ENCODE measurements at regions not wholly inside any gene's neighbourhood (a gene's known extent, or its start where the extent isn't known, plus 50 kb on each side); places are given as distances from the start of the nearest gene placed in this dataset.

DNA sequence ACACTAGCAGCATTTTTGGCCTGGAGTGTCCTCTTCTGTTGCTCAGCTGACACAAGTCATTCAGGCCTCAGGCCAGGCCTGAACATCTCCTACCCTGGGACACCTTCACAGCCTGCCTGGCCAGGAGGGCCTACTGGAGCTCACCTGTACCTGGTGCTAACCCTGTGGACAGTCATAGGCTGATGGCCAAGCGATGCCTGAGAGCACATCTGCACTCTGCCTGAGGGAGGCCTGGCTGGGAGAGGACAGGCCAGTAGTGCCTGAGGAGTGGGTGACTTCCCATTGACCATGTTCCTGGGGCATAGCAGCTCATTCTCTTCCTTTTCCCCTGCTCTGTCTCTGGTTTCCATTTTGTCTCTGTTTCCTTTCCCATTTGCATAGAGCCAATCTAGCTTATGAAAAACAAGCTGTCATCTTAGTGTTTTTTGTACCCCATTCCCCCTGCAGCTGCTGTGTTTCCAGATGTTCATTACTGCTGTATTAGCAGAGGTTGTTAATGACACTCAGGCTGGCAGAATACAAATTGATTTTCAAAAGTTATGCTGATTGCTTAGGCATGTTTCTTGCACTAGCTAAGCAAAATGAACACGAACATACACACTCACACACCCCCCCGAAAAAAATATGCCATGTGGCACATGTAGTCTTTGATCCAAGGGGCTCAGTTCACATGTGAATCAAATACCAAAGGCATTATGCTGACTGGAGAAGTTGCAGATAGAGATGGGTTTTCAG, 149.7 kb upstream of the HS6ST1 start:
- no peak for DNase-seq
- Histone ChIP-seq H3K4me3 (ENCODE audit: low read depth in 2 of 2, low read length in 1 of 2) (no peak overlapping the region), H3K4me1 (ENCODE audit: control insufficient read depth in 1 of 2, insufficient read depth in 2 of 2, low read depth in 1 of 2, low read length in 1 of 2) (no peaks in the 10 kb centered on the region; a peak in 1 of 4 replicates), H3K9me3 (no peaks in the 10 kb centered on the region), H3K27me3 (ENCODE audit: insufficient read depth) (no peaks in the 10 kb centered on the region), H3K36me3 (replicated peaks in 1 of 2; ENCODE audit: control insufficient read depth in 1 of 2, insufficient read depth in 2 of 2, low read length in 1 of 2) (no peaks in the 10 kb centered on the region), H3K9me2 (no peaks in the 10 kb centered on the region), H3K9ac (no peak overlapping the region), H3K27ac (ENCODE audit: low read depth in 2 of 2, low read length in 1 of 2) (no peak overlapping the region), H3K79me2 (ENCODE audit: insufficient read depth) (no peaks in the 10 kb centered on the region), H3K4me2 (no peak overlapping the region), H4K20me1 (ENCODE audit: insufficient read depth) (no peaks in the 10 kb centered on the region), H2AFZ (ENCODE audit: low read depth) (no peak overlapping the region), H3F3A (replicated peaks; ENCODE audit: insufficient read depth) (no peaks in the 10 kb centered on the region)
- WGBS (ENCODE audit: low lambda C conversion rate): 3% methylated on average over 2 of the region's 3 CpGs
- POLR2A ChIA-PET: no interaction called here
- CTCF ChIA-PET: interaction anchor here (0.6 to 1.6 kb wide), 3 partner anchors 18 to 725 kb away, joined by 3 to 6 read pairs (median 4); no protein-coding TSS in a partner anchor
- TF ChIP-seq TEAD4 (IDR thresholded peaks at IDR 0.05; ENCODE audit: borderline replicate concordance, insufficient read depth): no peak
- TF ChIP-seq EZH2phosphoT487 (IDR thresholded peaks at IDR 0.05; ENCODE audit: borderline replicate concordance, low read depth): no peak
- no peak for TF ChIP-seq NRF1 (IDR thresholded peaks at IDR 0.05; ENCODE audit: low read depth, low read length)

- Histone ChIP-seq H2AFZ (ENCODE audit: low read depth) (no peak overlapping the region), H3K4me2 (no peak overlapping the region), H3K9me3 (no peaks in the 10 kb centered on the region), H3K4me1 (ENCODE audit: control insufficient read depth in 1 of 2, insufficient read depth in 2 of 2, low read depth in 1 of 2, low read length in 1 of 2) (peaks cover 0 to 7% of the 10 kb centered on the region in 2 experiments; a peak in 1 of 4 replicates), H3K9me2 (no peaks in the 10 kb centered on the region), H3K9ac (no peak overlapping the region), H3K36me3 (replicated peaks in 1 of 2; ENCODE audit: control insufficient read depth in 1 of 2, insufficient read depth in 2 of 2, low read length in 1 of 2) (no peaks in the 10 kb centered on the region), H3F3A (replicated peaks; ENCODE audit: insufficient read depth) (no peaks in the 10 kb centered on the region), H3K4me3 (ENCODE audit: low read depth in 2 of 2, low read length in 1 of 2) (no peak overlapping the region), H3K79me2 (ENCODE audit: insufficient read depth) (no peaks in the 10 kb centered on the region), H3K27ac (ENCODE audit: low read depth in 2 of 2, low read length in 1 of 2) (no peak overlapping the region), H3K27me3 (ENCODE audit: insufficient read depth) (no peaks in the 10 kb centered on the region), H4K20me1 (ENCODE audit: insufficient read depth) (no peaks in the 10 kb centered on the region)
- CTCF ChIA-PET: interaction anchor here (0.8 to 1.6 kb wide), 2 partner anchors 19 to 148 kb away, joined by 4 to 6 read pairs; no protein-coding TSS in a partner anchor
- TF ChIP-seq CTCF (IDR thresholded peaks at IDR 0.05) (peak; percentile 40), GATA2 (CRISPR knock-in tag; IDR thresholded peaks at IDR 0.05) (no peak)
- POLR2A ChIA-PET: no interaction called here
- WGBS (ENCODE audit: low lambda C conversion rate): 11% methylated on average over 1 of the region's 1 CpG
- no peak for DNase-seq
Observed at GRCh38 chr2:128469203-128469602, 150.5 kb upstream of the HS6ST1 start.

DNA sequence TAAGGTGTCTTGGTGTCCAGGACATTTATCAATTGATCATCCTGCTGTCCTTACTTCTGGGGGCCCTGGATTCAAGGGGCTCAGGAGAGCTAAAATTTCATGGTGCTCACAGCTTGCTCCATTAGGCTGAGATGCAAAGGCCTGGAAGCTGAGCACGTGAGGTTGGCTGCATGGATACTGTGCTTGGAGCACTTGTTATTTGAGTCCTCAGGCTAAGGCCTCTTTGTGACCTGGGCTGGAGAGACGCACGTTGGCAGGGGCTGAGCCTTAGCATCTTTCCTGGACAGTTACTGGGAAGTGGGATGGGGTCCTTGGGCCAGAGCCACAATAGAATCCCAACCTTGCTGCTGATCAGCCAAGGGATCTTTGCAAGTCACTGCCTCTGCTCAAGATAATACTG, 151.2 kb upstream of the HS6ST1 start:
- Histone ChIP-seq H3K4me3 (ENCODE audit: low read depth in 2 of 2, low read length in 1 of 2) (no peak overlapping the region), H3K79me2 (ENCODE audit: insufficient read depth) (no peaks in the 10 kb centered on the region), H3K9ac (no peak overlapping the region), H2AFZ (ENCODE audit: low read depth) (no peak overlapping the region), H4K20me1 (ENCODE audit: insufficient read depth) (no peaks in the 10 kb centered on the region), H3K4me2 (no peak overlapping the region), H3K9me2 (no peaks in the 10 kb centered on the region), H3K36me3 (replicated peaks in 1 of 2; ENCODE audit: control insufficient read depth in 1 of 2, insufficient read depth in 2 of 2, low read length in 1 of 2) (no peaks in the 10 kb centered on the region), H3K9me3 (no peaks in the 10 kb centered on the region), H3K4me1 (ENCODE audit: control insufficient read depth in 1 of 2, insufficient read depth in 2 of 2, low read depth in 1 of 2, low read length in 1 of 2) (peaks cover 0 to 7% of the 10 kb centered on the region in 2 experiments; a peak in 1 of 4 replicates), H3K27me3 (ENCODE audit: insufficient read depth) (no peaks in the 10 kb centered on the region), H3K27ac (ENCODE audit: low read depth in 2 of 2, low read length in 1 of 2) (no peak overlapping the region), H3F3A (replicated peaks; ENCODE audit: insufficient read depth) (no peaks in the 10 kb centered on the region)
- no peak for TF ChIP-seq EP300 (IDR thresholded peaks at IDR 0.05; ENCODE audit: borderline replicate concordance in 1 of 2, low read depth in 1 of 2, low read length in 1 of 2)
- no peak for TF ChIP-seq RXRA (IDR thresholded peaks at IDR 0.05; ENCODE audit: borderline replicate concordance, low read depth)
- TF ChIP-seq TCF12 (IDR thresholded peaks at IDR 0.05): no peak
- TF ChIP-seq RCOR1 (IDR thresholded peaks at IDR 0.05; ENCODE audit: low read length): no peak
- TF ChIP-seq MEF2A (IDR thresholded peaks at IDR 0.05; ENCODE audit: borderline replicate concordance, low read depth): no peak
- CTCF ChIA-PET: no interaction called here
- DNase-seq: no peak
- WGBS (ENCODE audit: low lambda C conversion rate): 4% methylated on average over 3 of the region's 3 CpGs
- POLR2A ChIA-PET: no interaction called here

Data from SK-N-SH (cell line).